GM21737 (cell line): ENCODE measurements at regions not wholly inside any gene's neighbourhood (a gene's known extent, or its start where the extent isn't known, plus 50 kb on each side); places are given as distances from the start of the nearest gene placed in this dataset.

Experiments
- ATAC-seq: cut with Tn5 transposase; IDR thresholded peaks from one replicate; pipeline ENCODE4 v1.9.1; 2021; ENCODE audit warnings: mild to moderate bottlenecking, moderate library complexity; ENCODE audit not compliant: unreplicated experiment

GRCh38 chr9:115362101-115362500, 244.1 kb upstream of the TNC start:
- no peak for ATAC-seq

- no peak for ATAC-seq
These were observed 244.7 kb upstream of the TNC start for GRCh38 chr9:115362640-115363039.

GRCh38 chr9:115364991-115365390, 247.0 kb upstream of the TNC start:
- ATAC-seq: no peak

- ATAC-seq: no peak
These were observed 249.4 kb upstream of the TNC start for GRCh38 chr9:115367321-115367720.

- no peak for ATAC-seq
These were observed 250.0 kb upstream of the TNC start for GRCh38 chr9:115367780-115368525.

GRCh38 chr9:115369322-115369957, 251.5 kb upstream of the TNC start:
- ATAC-seq: no peak

- ATAC-seq: peak; percentile 90
These were observed 255.2 kb upstream of the TNC start for GRCh38 chr9:115373000-115373709.

- ATAC-seq: no peak
These were observed 255.7 kb upstream of the TNC start for GRCh38 chr9:115373710-115374045.

- ATAC-seq: no peak
These were observed 256.8 kb upstream of the TNC start for GRCh38 chr9:115374724-115375268.

- ATAC-seq: no peak
These were observed 260.3 kb upstream of the TNC start for GRCh38 chr9:115378241-115378640.

- ATAC-seq: no peak
These were observed 260.8 kb upstream of the TNC start for GRCh38 chr9:115378758-115379157.

- ATAC-seq: no peak
These were observed 261.8 kb upstream of the TNC start for GRCh38 chr9:115379719-115380118.

GRCh38 chr9:115382865-115383264, 264.9 kb upstream of the TNC start:
- no peak for ATAC-seq

GRCh38 chr9:115385383-115386122, 267.6 kb upstream of the TNC start:
- no peak for ATAC-seq

GRCh38 chr9:115386963-115387770, 269.2 kb upstream of the TNC start:
- no peak for ATAC-seq

GRCh38 chr9:115391168-115391825, 273.3 kb upstream of the TNC start:
- ATAC-seq: no peak

- no peak for ATAC-seq
These were observed 276.2 kb upstream of the TNC start for GRCh38 chr9:115393976-115394775.

- ATAC-seq: no peak
These were observed 277.6 kb upstream of the TNC start for GRCh38 chr9:115395511-115396021.

GRCh38 chr9:115396071-115396529, 278.1 kb upstream of the TNC start:
- no peak for ATAC-seq
